ENCODE measurements at regions not wholly inside any gene's neighbourhood (a gene's known extent, or its start where the extent isn't known, plus 50 kb on each side); places are given as distances from the start of the nearest gene placed in this dataset.

DNA sequence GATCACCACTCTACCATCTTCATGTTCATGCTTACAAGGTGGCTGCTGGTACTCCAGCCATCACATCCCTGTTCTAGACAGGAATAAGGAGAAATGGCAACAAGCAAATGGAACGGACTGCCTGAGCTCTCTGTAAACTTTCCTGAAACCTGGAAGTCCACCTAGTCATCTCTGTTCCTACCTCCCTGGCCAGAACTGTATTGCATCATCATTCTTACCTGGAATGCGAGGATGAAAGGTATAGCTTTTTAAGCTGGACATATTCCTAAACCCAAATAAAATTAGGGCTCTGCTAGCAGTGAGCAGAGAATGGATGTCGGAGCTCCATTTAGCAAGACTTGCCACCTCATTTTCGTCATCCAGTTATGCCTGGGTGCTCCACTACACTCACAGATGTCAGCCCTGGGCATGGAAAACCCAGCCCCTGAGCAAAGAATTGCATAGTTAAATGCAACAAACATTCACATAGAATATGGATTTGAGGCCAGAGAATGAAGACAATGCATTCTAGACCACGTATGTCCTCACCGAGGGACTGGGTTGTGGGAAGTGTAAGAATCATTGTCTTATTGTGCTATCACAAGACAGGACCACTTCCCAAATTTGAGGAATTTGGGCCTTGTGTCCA lies 214.3 kb upstream of the CDYL start:
- no peaks in the 10 kb centered on the region for H3K9me3 ChIP-seq
- TF ChIP-seq, protein P1, sequence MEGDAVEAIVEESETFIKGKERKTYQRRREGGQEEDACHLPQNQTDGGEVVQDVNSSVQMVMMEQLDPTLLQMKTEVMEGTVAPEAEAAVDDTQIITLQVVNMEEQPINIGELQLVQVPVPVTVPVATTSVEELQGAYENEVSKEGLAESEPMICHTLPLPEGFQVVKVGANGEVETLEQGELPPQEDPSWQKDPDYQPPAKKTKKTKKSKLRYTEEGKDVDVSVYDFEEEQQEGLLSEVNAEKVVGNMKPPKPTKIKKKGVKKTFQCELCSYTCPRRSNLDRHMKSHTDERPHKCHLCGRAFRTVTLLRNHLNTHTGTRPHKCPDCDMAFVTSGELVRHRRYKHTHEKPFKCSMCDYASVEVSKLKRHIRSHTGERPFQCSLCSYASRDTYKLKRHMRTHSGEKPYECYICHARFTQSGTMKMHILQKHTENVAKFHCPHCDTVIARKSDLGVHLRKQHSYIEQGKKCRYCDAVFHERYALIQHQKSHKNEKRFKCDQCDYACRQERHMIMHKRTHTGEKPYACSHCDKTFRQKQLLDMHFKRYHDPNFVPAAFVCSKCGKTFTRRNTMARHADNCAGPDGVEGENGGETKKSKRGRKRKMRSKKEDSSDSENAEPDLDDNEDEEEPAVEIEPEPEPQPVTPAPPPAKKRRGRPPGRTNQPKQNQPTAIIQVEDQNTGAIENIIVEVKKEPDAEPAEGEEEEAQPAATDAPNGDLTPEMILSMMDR (IDR thresholded peaks at IDR 0.05), result no peak
- H3K4me1 ChIP-seq, result no peaks in the 10 kb centered on the region
- DNase-seq (no peak), ATAC-seq (no peak)
- H3K27ac ChIP-seq, result no peak overlapping the region
- H3K27me3 ChIP-seq, result no peaks in the 10 kb centered on the region
- H3K4me3 ChIP-seq, result no peak overlapping the region
- no peaks in the 10 kb centered on the region for H3K36me3 ChIP-seq
- intact Hi-C loops (cut with DNase I), result no loop called here
- 95 to 98% methylated on average over 6 of the region's 6 CpGs for WGBS, 2 donors

DNA sequence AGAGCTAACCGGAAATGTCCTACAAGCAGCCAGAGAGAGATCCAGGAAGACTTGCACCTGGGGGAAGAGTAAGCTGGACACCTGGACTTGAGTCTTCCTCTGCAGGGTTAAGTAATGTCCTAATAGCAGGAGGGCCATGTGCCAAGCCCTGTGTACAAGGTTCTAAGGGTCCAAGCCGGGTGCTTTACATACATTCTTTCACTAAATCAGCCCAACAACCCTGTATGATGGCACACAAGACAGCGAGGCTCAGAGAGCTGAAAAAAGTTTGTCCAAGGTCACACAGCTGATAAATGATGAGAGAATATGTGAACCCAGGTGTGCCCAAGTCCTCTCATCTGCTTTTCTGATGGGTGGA lies 215.1 kb upstream of the CDYL start:
- Histone ChIP-seq H3K27me3 (no peaks in the 10 kb centered on the region), H3K36me3 (no peaks in the 10 kb centered on the region), H3K9me3 (no peaks in the 10 kb centered on the region), H3K27ac (no peak overlapping the region), H3K4me1 (no peaks in the 10 kb centered on the region), H3K4me3 (no peak overlapping the region)
- intact Hi-C loops (cut with DNase I), result no loop called here
- ATAC-seq (no peak), DNase-seq (no peak)
- TF ChIP-seq, protein P1 (IDR thresholded peaks at IDR 0.05), result no peak
- 92 to 95% methylated on average over 3 of the region's 3 CpGs for WGBS, 2 donors

DNA sequence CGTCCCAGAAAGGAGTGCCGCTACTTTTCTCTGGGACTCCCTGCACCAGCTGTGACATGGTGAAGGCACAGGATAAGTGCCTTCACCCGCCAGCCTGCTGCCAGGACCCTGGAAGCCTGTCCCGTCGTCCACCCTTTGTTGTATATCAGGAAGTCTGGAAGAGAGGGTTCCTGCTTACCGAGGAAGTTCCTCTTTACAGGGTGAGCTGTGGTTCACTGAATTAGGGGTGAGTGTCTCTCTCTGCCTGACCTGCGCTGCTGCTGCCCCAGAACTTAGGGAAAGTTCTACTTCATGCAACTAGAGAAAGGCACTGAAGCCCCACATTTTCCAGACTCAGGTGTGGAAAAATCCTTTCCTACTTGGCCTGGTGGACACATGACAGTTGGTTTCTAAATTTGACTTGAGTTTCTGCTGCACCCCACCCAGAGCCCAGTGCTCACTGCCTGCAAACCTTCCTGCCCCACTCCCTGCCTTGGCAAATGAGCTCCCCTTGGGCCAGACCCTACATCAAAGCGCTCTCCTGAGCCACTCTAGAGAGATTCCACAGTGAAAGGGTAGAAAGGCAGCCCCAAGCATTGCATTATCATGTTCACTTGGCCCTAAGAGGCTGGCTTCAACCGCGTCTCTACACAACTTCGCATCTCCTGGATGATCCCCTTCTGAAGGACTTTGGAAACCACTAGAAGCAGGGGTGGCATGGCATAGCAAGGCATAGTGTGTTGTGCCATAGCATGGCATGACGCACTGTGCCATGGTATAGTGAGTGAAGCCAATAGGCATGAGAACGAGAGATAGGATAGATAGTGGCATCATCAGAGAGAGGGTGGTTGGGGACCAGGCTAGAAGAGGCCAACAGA lies 215.8 kb upstream of the CDYL start:
- Histone ChIP-seq H3K4me1 (no peaks in the 10 kb centered on the region), H3K27me3 (no peaks in the 10 kb centered on the region), H3K36me3 (no peaks in the 10 kb centered on the region), H3K9me3 (no peaks in the 10 kb centered on the region), H3K4me3 (no peak overlapping the region), H3K27ac (no peak overlapping the region)
- intact Hi-C loops (cut with DNase I), result no loop called here
- DNase-seq, result no peak
- ATAC-seq, result no peak
- WGBS, 2 donors, result 80 to 83% methylated on average over 13 of the region's 13 CpGs
- TF ChIP-seq, protein P1 (IDR thresholded peaks at IDR 0.05), result no peak

DNA sequence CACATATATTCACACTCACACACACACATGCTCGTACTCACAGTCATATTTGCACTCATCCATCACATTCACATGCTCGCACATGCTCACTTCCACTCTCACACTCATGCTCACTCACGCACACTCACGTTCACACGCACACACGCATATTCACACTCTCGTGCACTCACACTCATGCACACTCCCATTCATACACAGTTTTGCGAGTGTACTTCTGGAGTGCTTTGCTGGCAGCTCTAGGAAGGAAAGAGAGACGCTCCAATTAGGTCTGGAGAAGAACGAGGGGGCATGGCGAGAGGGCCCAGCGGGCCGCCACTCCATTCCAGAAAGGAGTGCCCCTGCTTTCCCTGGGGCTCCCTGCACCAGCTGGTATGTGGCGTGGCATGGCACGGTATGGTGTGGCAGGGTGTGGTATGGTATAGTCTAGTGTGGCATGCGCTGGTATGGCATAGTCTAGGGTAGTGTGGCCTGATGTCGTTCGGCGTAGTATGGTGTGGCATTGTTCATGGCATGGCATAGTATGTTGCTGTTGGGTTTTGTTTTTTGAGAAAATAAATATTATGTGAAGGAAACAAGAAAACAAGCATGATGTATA lies 216.8 kb upstream of the CDYL start:
- no peak overlapping the region for H3K27ac ChIP-seq
- H3K27me3 ChIP-seq, result no peaks in the 10 kb centered on the region
- intact Hi-C loops (cut with DNase I), result no loop called here
- no peak overlapping the region for H3K4me3 ChIP-seq
- peak in 1 of 8 donors; percentile 26 for ATAC-seq
- WGBS, 2 donors, result 96 to 97% methylated on average over 19 of the region's 19 CpGs
- no peaks in the 10 kb centered on the region for H3K4me1 ChIP-seq
- TF ChIP-seq, protein P1 (IDR thresholded peaks at IDR 0.05), result no peak
- H3K36me3 ChIP-seq, result no peaks in the 10 kb centered on the region
- no peak for DNase-seq
- no peaks in the 10 kb centered on the region for H3K9me3 ChIP-seq

All from heart right ventricle (tissue), 16 donors.